ENCODE measurements at regions not wholly inside any gene's neighbourhood (a gene's known extent, or its start where the extent isn't known, plus 50 kb on each side); places are given as distances from the start of the nearest gene placed in this dataset.
A peak's percentile ranks its signal among the peaks of the same experiment; 100 is the strongest.

DNA sequence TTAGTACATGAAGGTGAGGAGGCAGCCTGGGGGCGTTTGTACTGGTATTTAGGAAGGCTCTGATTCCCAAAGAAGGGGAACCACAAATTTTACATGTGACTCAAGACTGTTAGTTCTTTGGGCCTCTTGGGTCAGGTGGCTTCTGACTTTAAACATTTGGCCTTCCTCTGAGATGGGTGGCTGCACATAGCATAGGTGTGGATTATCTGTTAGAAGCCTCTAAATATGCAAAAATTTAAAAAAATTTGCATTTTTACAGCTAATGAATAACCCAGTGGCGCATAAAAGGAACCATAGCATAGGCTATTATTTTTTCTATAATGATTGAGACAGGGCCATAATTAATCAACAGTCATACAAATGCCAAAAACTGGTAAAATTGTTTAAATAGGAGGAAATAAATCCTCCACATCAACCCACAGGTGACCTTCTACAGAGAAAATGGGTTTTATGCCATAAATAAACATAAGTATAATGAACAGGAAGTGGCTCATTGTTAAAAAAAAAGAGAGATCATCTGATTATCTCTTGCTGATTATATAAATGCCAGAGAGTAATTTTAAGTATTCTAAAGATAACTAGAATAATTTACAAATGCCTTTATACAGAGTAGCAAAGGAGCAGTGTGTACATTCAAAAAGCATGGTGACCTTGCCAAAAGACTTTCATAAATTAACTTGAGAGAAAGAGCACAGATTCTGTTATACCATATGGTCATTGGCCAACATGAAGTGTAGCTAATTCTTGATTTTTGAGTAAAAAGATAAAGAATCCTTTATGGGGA lies 284.2 kb upstream of the ATP2B1 start:
- DNase-seq: no peak

- DNase-seq: no peak
These were observed 283.4 kb upstream of the ATP2B1 start for GRCh38 chr12:89991807-89992590.

- no peak for DNase-seq
These were observed 279.7 kb upstream of the ATP2B1 start for GRCh38 chr12:89988188-89988915.

GRCh38 chr12:89985935-89986334 lies 277.3 kb upstream of the ATP2B1 start:
- DNase-seq: no peak

- DNase-seq: no peak
These were observed 276.2 kb upstream of the ATP2B1 start for GRCh38 chr12:89984846-89985245.

DNA sequence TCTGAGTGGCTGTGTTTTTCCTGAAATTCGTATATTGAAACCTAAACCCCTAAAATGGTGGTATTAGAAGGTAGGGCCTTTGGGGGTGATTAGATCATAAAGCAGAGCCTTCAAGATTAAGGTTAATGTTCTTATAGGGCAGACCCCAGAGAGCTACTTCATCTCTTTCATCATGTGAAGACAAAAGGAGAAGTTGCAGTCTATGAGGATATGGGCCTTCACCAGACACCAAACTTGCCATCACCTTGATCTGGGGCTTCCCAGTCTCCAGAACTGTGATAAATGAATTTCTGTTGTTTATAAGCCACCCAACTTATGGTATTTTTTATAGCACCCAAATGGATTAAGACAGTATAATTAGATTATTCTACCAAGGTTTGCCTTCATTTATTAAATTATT lies 275.0 kb upstream of the ATP2B1 start:
- no peak for DNase-seq

- peak; percentile 13 for DNase-seq
These were observed 271.6 kb upstream of the ATP2B1 start for GRCh38 chr12:89980236-89980635.

GRCh38 chr12:89977405-89978085 lies 268.9 kb upstream of the ATP2B1 start:
- no peak for DNase-seq

- DNase-seq: no peak
These were observed 268.2 kb upstream of the ATP2B1 start for GRCh38 chr12:89976866-89977265.

- no peak for DNase-seq
These were observed 266.9 kb upstream of the ATP2B1 start for GRCh38 chr12:89975574-89975973.

DNA sequence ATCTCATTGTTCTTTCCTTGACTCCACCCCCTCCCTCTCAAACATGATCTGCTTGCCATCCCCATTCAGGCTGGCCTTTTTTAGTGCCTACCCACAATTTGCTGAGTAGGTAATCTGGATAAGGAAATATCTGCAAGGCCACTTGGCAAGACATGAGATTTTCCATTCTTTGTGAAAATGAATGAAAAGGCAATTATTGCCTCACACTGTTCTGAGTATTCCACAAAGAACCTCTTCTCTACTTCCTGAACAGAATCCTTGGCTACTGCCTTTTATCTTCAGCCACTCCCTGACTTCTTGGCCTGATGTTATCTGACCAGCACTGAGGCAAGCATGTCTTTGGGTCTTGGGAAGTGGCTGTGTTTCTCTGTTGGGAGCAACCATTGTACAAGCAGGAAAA lies 263.2 kb upstream of the ATP2B1 start:
- DNase-seq: no peak

DNA sequence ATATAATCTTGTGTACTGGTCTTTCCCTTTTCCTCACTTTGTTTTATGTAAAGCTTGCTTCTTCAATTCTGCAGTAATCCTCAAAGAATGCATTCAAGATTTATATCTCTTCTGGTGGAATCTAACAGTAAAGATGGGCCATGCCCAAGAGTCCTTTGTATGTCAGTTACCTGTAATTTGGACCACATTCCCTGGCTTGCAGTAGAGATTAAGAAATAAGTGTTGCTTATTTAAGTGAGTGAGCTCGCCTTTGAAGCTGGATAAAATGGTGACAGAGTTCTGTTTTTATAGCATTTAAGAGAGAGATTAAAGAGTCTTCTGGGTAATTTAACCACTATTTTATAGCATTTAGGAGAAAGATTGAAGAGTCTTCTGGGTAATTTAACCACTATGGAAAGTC lies 262.1 kb upstream of the ATP2B1 start:
- DNase-seq: no peak

DNA sequence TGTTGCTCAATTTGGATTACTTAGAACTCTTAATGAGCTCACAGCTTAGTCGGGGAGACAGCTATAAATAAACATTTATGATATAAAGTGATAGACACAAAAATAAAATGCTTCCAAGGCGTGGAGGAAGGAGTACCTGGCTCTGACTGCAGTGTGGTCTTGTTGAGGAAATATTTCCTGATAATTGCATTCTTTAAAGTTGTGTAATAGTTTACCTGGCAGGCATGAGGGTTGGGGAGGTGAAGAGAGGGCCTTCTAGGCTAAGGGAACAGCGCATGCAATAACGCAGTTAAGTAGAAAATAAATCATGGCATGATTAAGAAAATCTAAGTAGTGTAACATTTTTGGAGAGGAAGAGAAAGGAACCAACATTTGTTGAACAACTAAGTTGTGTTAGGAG lies 260.5 kb upstream of the ATP2B1 start:
- DNase-seq: no peak

- DNase-seq: no peak
These were observed 259.6 kb upstream of the ATP2B1 start for GRCh38 chr12:89968151-89968700.

- no peak for DNase-seq
These were observed 258.0 kb upstream of the ATP2B1 start for GRCh38 chr12:89966495-89967240.

- DNase-seq: no peak
These were observed 257.4 kb upstream of the ATP2B1 start for GRCh38 chr12:89965993-89966392.

- no peak for DNase-seq
These were observed 254.0 kb upstream of the ATP2B1 start for GRCh38 chr12:89962648-89963047.

GRCh38 chr12:89960607-89961394 lies 252.2 kb upstream of the ATP2B1 start:
- no peak for DNase-seq

GRCh38 chr12:89960011-89960507 lies 251.4 kb upstream of the ATP2B1 start:
- DNase-seq: no peak

- DNase-seq: no peak
These were observed 250.5 kb upstream of the ATP2B1 start for GRCh38 chr12:89959179-89959578.
